ENCODE measurements at regions not wholly inside any gene's neighbourhood (a gene's known extent, or its start where the extent isn't known, plus 50 kb on each side); places are given as distances from the start of the nearest gene placed in this dataset.

GRCh38 chr6:15137086-15137485, 108.8 kb upstream of the JARID2 start:
- no peak for ATAC-seq
- no peaks in the 10 kb centered on the region for H3K27me3 ChIP-seq
- 100% methylated on average over 1 of the region's 1 CpG for WGBS, 2 donors
- intact Hi-C loops (cut with DNase I) = no loop called here
- no peak for DNase-seq
- TF ChIP-seq POLR2A (IDR thresholded peaks at IDR 0.05) (no peak), CTCF (IDR thresholded peaks at IDR 0.05) (no peak)
- H3K27ac ChIP-seq = no peak overlapping the region
- H3K36me3 ChIP-seq (replicated peaks in 1 of 2; ENCODE audit: insufficient read depth in 1 of 2, low read depth in 2 of 2) = no peaks in the 10 kb centered on the region
- no peaks in the 10 kb centered on the region for H3K9me3 ChIP-seq
- no peak overlapping the region for H3K4me3 ChIP-seq
- no peaks in the 10 kb centered on the region for H3K4me1 ChIP-seq

GRCh38 chr6:15143086-15143485, 102.8 kb upstream of the JARID2 start:
- H3K4me1 ChIP-seq = no peaks in the 10 kb centered on the region
- DNase-seq (no peak), ATAC-seq (no peak)
- H3K27ac ChIP-seq = no peak overlapping the region
- H3K9me3 ChIP-seq = no peaks in the 10 kb centered on the region
- intact Hi-C loops (cut with DNase I) = no loop called here
- no peaks in the 10 kb centered on the region for H3K27me3 ChIP-seq
- no peak overlapping the region for H3K4me3 ChIP-seq
- no peaks in the 10 kb centered on the region for H3K36me3 ChIP-seq (replicated peaks in 1 of 2; ENCODE audit: insufficient read depth in 1 of 2, low read depth in 2 of 2)
- 33 to 37% methylated on average over 3 of the region's 3 CpGs for WGBS, 2 donors
- no peak for TF ChIP-seq POLR2A (IDR thresholded peaks at IDR 0.05)
- TF ChIP-seq CTCF (IDR thresholded peaks at IDR 0.05) = no peak

GRCh38 chr6:15143540-15143939, 102.3 kb upstream of the JARID2 start:
- no peak overlapping the region for H3K27ac ChIP-seq
- H3K4me1 ChIP-seq = no peaks in the 10 kb centered on the region
- H3K36me3 ChIP-seq (replicated peaks in 1 of 2; ENCODE audit: insufficient read depth in 1 of 2, low read depth in 2 of 2) = no peaks in the 10 kb centered on the region
- ATAC-seq = no peak
- H3K9me3 ChIP-seq = no peaks in the 10 kb centered on the region
- intact Hi-C loops (cut with DNase I) = no loop called here
- H3K4me3 ChIP-seq = no peak overlapping the region
- TF ChIP-seq CTCF (IDR thresholded peaks at IDR 0.05) = no peak
- TF ChIP-seq POLR2A (IDR thresholded peaks at IDR 0.05) = no peak
- H3K27me3 ChIP-seq = no peaks in the 10 kb centered on the region
- DNase-seq = no peak
- 78 to 79% methylated on average over 3 of the region's 3 CpGs for WGBS, 2 donors

- H3K27ac ChIP-seq = no peak overlapping the region
- H3K27me3 ChIP-seq = no peaks in the 10 kb centered on the region
- H3K36me3 ChIP-seq (replicated peaks in 1 of 2; ENCODE audit: insufficient read depth in 1 of 2, low read depth in 2 of 2) = no peaks in the 10 kb centered on the region
- TF ChIP-seq POLR2A (IDR thresholded peaks at IDR 0.05) (no peak), CTCF (IDR thresholded peaks at IDR 0.05) (no peak)
- no peak overlapping the region for H3K4me3 ChIP-seq
- intact Hi-C loops (cut with DNase I) = no loop called here
- H3K4me1 ChIP-seq = no peaks in the 10 kb centered on the region
- DNase-seq (no peak), ATAC-seq (no peak)
- H3K9me3 ChIP-seq = no peaks in the 10 kb centered on the region
Observed at GRCh38 chr6:15145821-15146220, 100.0 kb upstream of the JARID2 start.

GRCh38 chr6:15147827-15148226, 98.0 kb upstream of the JARID2 start:
- Histone ChIP-seq H3K27ac (no peak overlapping the region), H3K36me3 (replicated peaks in 1 of 2; ENCODE audit: insufficient read depth in 1 of 2, low read depth in 2 of 2) (no peaks in the 10 kb centered on the region), H3K4me1 (no peaks in the 10 kb centered on the region), H3K4me3 (no peak overlapping the region), H3K9me3 (no peaks in the 10 kb centered on the region), H3K27me3 (no peaks in the 10 kb centered on the region)
- DNase-seq (no peak), ATAC-seq (no peak)
- TF ChIP-seq CTCF (IDR thresholded peaks at IDR 0.05) (no peak), POLR2A (IDR thresholded peaks at IDR 0.05) (no peak)
- intact Hi-C loops (cut with DNase I) = no loop called here
- 67 to 74% methylated on average over 5 of the region's 5 CpGs for WGBS, 2 donors

Measured in body of pancreas (tissue), 4 donors.